HEK293 (cell line): ENCODE measurements at regions not wholly inside any gene's neighbourhood (a gene's known extent, or its start where the extent isn't known, plus 50 kb on each side); places are given as distances from the start of the nearest gene placed in this dataset.

ENCODE experiments used
- CTCF ChIA-PET: fragments of 350-600 bp; formaldehyde crosslinking; extraction: SDS; loops from one replicate; lab custom pipeline; 2021; ENCODE audit warnings: antibody characterized with exemption; lab: Yijun Ruan, JAX
- POLR2A ChIA-PET: fragments of 300-600 bp; formaldehyde crosslinking; extraction: SDS; loops from one replicate; lab custom pipeline; 2020; ENCODE audit warnings: antibody characterized with exemption, inconsistent platforms; lab: Yijun Ruan, JAX
- H3K27ac ChIP-seq: fragments of 200-500 bp; sonication (Bioruptor generic); 2 replicates; pipeline ENCODE4 v1.5.1; 2014; ENCODE audit warnings: low read depth, low read length, control low read depth, inconsistent platforms; ENCODE audit errors: extremely low read depth
- H3K36me3 ChIP-seq, 2 experiments: fragments of 200-500 bp in 1 of 2; sonication (Bioruptor generic) in 1 of 2; 1 replicate in 1 of 2; 2 replicates in 1 of 2; pipeline ENCODE4 v1.5.1; 2014 to 2017; ENCODE audit warnings: inconsistent platforms in 2 of 2, low read length in 2 of 2; ENCODE audit not compliant: control insufficient read depth in 2 of 2, insufficient read depth in 1 of 2
- H3K4me1 ChIP-seq: fragments of 200-500 bp; sonication (Bioruptor generic); 2 replicates; pipeline ENCODE4 v1.5.1; 2014; ENCODE audit warnings: mild to moderate bottlenecking, low read length, inconsistent platforms; ENCODE audit not compliant: control insufficient read depth, insufficient read depth
- H3K4me3 ChIP-seq: 2 replicates; pipeline ENCODE4 v1.5.1; 2011; ENCODE audit warnings: low read depth, mild to moderate bottlenecking, control low read depth, low read length, moderate library complexity
- H3K9me3 ChIP-seq: fragments of 200-500 bp; sonication (Bioruptor generic); 2 replicates; pipeline ENCODE4 v1.5.1; 2014; ENCODE audit warnings: low read depth, low read length, inconsistent platforms; ENCODE audit not compliant: control insufficient read depth, insufficient read depth
- BCL6B ChIP-seq: fragments of 450-650 bp; formaldehyde crosslinking; IDR thresholded peaks from 2 replicates; pipeline ENCODE4 v1.5.1; 2017; ENCODE audit warnings: missing biosample characterization, missing genetic modification characterization
- FEZF1 ChIP-seq: fragments of 450-650 bp; formaldehyde crosslinking; IDR thresholded peaks from 2 replicates; pipeline ENCODE4 v1.5.1; 2016; ENCODE audit warnings: missing biosample characterization, missing genetic modification characterization
- GFI1B ChIP-seq: fragments of 450-650 bp; formaldehyde crosslinking; IDR thresholded peaks from 2 replicates; pipeline ENCODE4 v1.5.1; 2016; ENCODE audit warnings: missing biosample characterization, missing genetic modification characterization
- MEIS1 ChIP-seq: sonication (generic); formaldehyde crosslinking; IDR thresholded peaks from 2 replicates; pipeline ENCODE4 v1.8.1; 2022; ENCODE audit warnings: missing genetic modification reagents, mild to moderate bottlenecking, borderline replicate concordance
- PBX3 ChIP-seq: sonication (generic); formaldehyde crosslinking; IDR thresholded peaks from 2 replicates; pipeline ENCODE4 v1.8.1; 2022; ENCODE audit warnings: mild to moderate bottlenecking, moderate library complexity, missing genetic modification reagents
- SP7 ChIP-seq: fragments of 450-650 bp; formaldehyde crosslinking; IDR thresholded peaks from 2 replicates; pipeline ENCODE4 v1.5.1; 2016; ENCODE audit warnings: missing biosample characterization, missing genetic modification characterization
- ZBTB20 ChIP-seq: fragments of 450-650 bp; formaldehyde crosslinking; IDR thresholded peaks from 2 replicates; pipeline ENCODE4 v1.5.1; 2016; ENCODE audit warnings: missing biosample characterization, missing genetic modification characterization
- ZBTB7A ChIP-seq: fragments of 450-650 bp; formaldehyde crosslinking; IDR thresholded peaks from 2 replicates; pipeline ENCODE4 v1.5.1; 2016; ENCODE audit warnings: low read depth, missing biosample characterization, missing genetic modification characterization
- ZBTB8A ChIP-seq: fragments of 450-650 bp; formaldehyde crosslinking; IDR thresholded peaks from 2 replicates; pipeline ENCODE4 v1.5.1; 2016; ENCODE audit warnings: missing biosample characterization, missing genetic modification characterization
- ZEB2 ChIP-seq: fragments of 450-650 bp; formaldehyde crosslinking; IDR thresholded peaks from 2 replicates; pipeline ENCODE4 v1.5.1; 2016; ENCODE audit warnings: missing biosample characterization, missing genetic modification characterization
- ZFHX2 ChIP-seq: fragments of 450-650 bp; formaldehyde crosslinking; conservative IDR thresholded peaks from 2 replicates; pipeline ENCODE4 v1.5.1; 2016; ENCODE audit warnings: missing biosample characterization, missing genetic modification characterization
- ZNF10 ChIP-seq: fragments of 450-650 bp; formaldehyde crosslinking; IDR thresholded peaks from 2 replicates; pipeline ENCODE4 v1.5.1; 2017; ENCODE audit warnings: missing biosample characterization, missing genetic modification characterization
- ZNF169 ChIP-seq: fragments of 450-650 bp; formaldehyde crosslinking; IDR thresholded peaks from 2 replicates; pipeline ENCODE4 v1.5.1; 2016; ENCODE audit warnings: missing biosample characterization, missing genetic modification characterization
- ZNF2 ChIP-seq: fragments of 450-650 bp; formaldehyde crosslinking; IDR thresholded peaks from 2 replicates; pipeline ENCODE4 v1.5.1; 2016; ENCODE audit warnings: missing biosample characterization, missing genetic modification characterization
- ZNF214 ChIP-seq: fragments of 450-650 bp; formaldehyde crosslinking; IDR thresholded peaks from 2 replicates; pipeline ENCODE4 v1.5.1; 2017; ENCODE audit warnings: missing biosample characterization, mild to moderate bottlenecking, missing genetic modification characterization, borderline replicate concordance
- ZNF223 ChIP-seq: fragments of 450-650 bp; formaldehyde crosslinking; IDR thresholded peaks from 2 replicates; pipeline ENCODE4 v1.5.1; 2016; ENCODE audit warnings: missing biosample characterization, missing genetic modification characterization
- ZNF274 ChIP-seq, 2 experiments: fragments of 200-500 bp in 1 of 2; fragments of 450-650 bp in 1 of 2; sonication (Bioruptor generic) in 1 of 2; formaldehyde crosslinking in 1 of 2; IDR thresholded peaks; 2 replicates each; pipeline versions ENCODE4 v1.5.1 to v1.6.1; 2014 to 2016; ENCODE audit warnings: borderline replicate concordance in 1 of 2, inconsistent platforms in 1 of 2, low read length in 1 of 2, missing biosample characterization in 1 of 2, missing genetic modification characterization in 1 of 2
- ZNF280C ChIP-seq: fragments of 450-650 bp; formaldehyde crosslinking; IDR thresholded peaks from 2 replicates; pipeline ENCODE4 v1.5.1; 2016; ENCODE audit warnings: missing biosample characterization, missing genetic modification characterization
- ZNF302 ChIP-seq: fragments of 450-650 bp; formaldehyde crosslinking; IDR thresholded peaks from 2 replicates; pipeline ENCODE4 v1.5.1; 2016; ENCODE audit warnings: missing biosample characterization, missing genetic modification characterization, low read depth
- ZNF350 ChIP-seq: fragments of 450-650 bp; formaldehyde crosslinking; IDR thresholded peaks from 2 replicates; pipeline ENCODE4 v1.5.0; 2017; ENCODE audit warnings: missing biosample characterization, mild to moderate bottlenecking, missing genetic modification characterization
- ZNF391 ChIP-seq: fragments of 450-650 bp; formaldehyde crosslinking; IDR thresholded peaks from 2 replicates; pipeline ENCODE4 v1.5.1; 2016; ENCODE audit warnings: low read depth, missing biosample characterization, missing genetic modification characterization, borderline replicate concordance
- ZNF521 ChIP-seq: fragments of 450-650 bp; formaldehyde crosslinking; IDR thresholded peaks from 2 replicates; pipeline ENCODE4 v1.5.1; 2017; ENCODE audit warnings: missing biosample characterization, mild to moderate bottlenecking, missing genetic modification characterization
- ZNF548 ChIP-seq: fragments of 450-650 bp; formaldehyde crosslinking; IDR thresholded peaks from 2 replicates; pipeline ENCODE4 v1.5.1; 2016; ENCODE audit warnings: missing biosample characterization, missing genetic modification characterization
- ZNF549 ChIP-seq: fragments of 450-650 bp; IDR thresholded peaks from 2 replicates; pipeline ENCODE4 v1.5.1; 2018; ENCODE audit warnings: missing biosample characterization, missing genetic modification characterization, mild to moderate bottlenecking, inconsistent platforms, moderate library complexity
- ZNF560 ChIP-seq: fragments of 450-650 bp; formaldehyde crosslinking; IDR thresholded peaks from 2 replicates; pipeline ENCODE4 v1.5.1; 2017; ENCODE audit warnings: missing biosample characterization, missing genetic modification characterization, borderline replicate concordance
- ZNF610 ChIP-seq: fragments of 450-650 bp; formaldehyde crosslinking; IDR thresholded peaks from 2 replicates; pipeline ENCODE4 v1.5.1; 2016; ENCODE audit warnings: missing biosample characterization, missing genetic modification characterization, borderline replicate concordance
- ZNF621 ChIP-seq: fragments of 450-650 bp; formaldehyde crosslinking; IDR thresholded peaks from 2 replicates; pipeline ENCODE4 v1.5.1; 2017; ENCODE audit warnings: missing biosample characterization, missing genetic modification characterization
- ZNF670 ChIP-seq: fragments of 450-650 bp; formaldehyde crosslinking; IDR thresholded peaks from 2 replicates; pipeline ENCODE4 v1.5.1; 2016; ENCODE audit warnings: missing biosample characterization, missing genetic modification characterization, low read depth
- ZNF701 ChIP-seq: fragments of 450-650 bp; formaldehyde crosslinking; IDR thresholded peaks from 2 replicates; pipeline ENCODE4 v1.5.1; 2016; ENCODE audit warnings: missing biosample characterization, missing genetic modification characterization
- ZNF843 ChIP-seq: fragments of 450-650 bp; formaldehyde crosslinking; IDR thresholded peaks from 2 replicates; pipeline ENCODE4 v1.5.1; 2016; ENCODE audit warnings: missing biosample characterization, missing genetic modification characterization
- TF ChIP-seq, protein P1 (sequence below): fragments of 450-650 bp; formaldehyde crosslinking; IDR thresholded peaks from 2 replicates; pipeline ENCODE4 v1.5.1; 2016; ENCODE audit warnings: missing biosample characterization, missing genetic modification characterization

- no peaks in the 10 kb centered on the region for H3K4me1 ChIP-seq
- no peak overlapping the region for H3K27ac ChIP-seq
- H3K9me3 ChIP-seq: no peaks in the 10 kb centered on the region
- H3K4me3 ChIP-seq: no peak overlapping the region
- no peaks in the 10 kb centered on the region for H3K36me3 ChIP-seq
- ChIA-PET POLR2A (no interaction called here), CTCF (no interaction called here)
- TF ChIP-seq ZFHX2 (tag by site-specific recombination) (no peak), ZNF2 (no peak), ZNF214 (tag by site-specific recombination) (no peak), BCL6B (tag by site-specific recombination) (no peak), ZNF280C (no peak), ZNF670 (tag by site-specific recombination) (no peak), ZNF274 (IDR thresholded peaks at IDR 0.05; ENCODE audit: low read length) (no peak), ZNF274 (tag by site-specific recombination; IDR thresholded peaks at IDR 0.05; ENCODE audit: borderline replicate concordance) (no peak), ZBTB8A (tag by site-specific recombination) (no peak), ZNF843 (tag by site-specific recombination) (no peak), MEIS1 (CRISPR knock-in tag) (no peak)
- TF ChIP-seq, protein P1, sequence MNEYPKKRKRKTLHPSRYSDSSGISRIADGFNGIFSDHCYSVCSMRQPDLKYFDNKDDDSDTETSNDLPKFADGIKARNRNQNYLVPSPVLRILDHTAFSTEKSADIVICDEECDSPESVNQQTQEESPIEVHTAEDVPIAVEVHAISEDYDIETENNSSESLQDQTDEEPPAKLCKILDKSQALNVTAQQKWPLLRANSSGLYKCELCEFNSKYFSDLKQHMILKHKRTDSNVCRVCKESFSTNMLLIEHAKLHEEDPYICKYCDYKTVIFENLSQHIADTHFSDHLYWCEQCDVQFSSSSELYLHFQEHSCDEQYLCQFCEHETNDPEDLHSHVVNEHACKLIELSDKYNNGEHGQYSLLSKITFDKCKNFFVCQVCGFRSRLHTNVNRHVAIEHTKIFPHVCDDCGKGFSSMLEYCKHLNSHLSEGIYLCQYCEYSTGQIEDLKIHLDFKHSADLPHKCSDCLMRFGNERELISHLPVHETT: no peak
Measured at GRCh38 chr1:5394111-5394510, 598.1 kb downstream of the NPHP4 start.

GRCh38 chr1:5393603-5394002 is 598.6 kb downstream of the NPHP4 start:
- no peaks in the 10 kb centered on the region for H3K36me3 ChIP-seq
- no peak overlapping the region for H3K27ac ChIP-seq
- H3K9me3 ChIP-seq: no peaks in the 10 kb centered on the region
- TF ChIP-seq ZNF549: no peak
- TF ChIP-seq ZBTB7A (tag by site-specific recombination): no peak
- TF ChIP-seq GFI1B: no peak
- no peak for TF ChIP-seq ZNF610
- no peak for TF ChIP-seq ZNF548 (tag by site-specific recombination)
- no peak for TF ChIP-seq ZNF350 (tag by site-specific recombination)
- TF ChIP-seq ZBTB20 (tag by site-specific recombination): no peak
- TF ChIP-seq SP7: no peak
- TF ChIP-seq ZNF560 (tag by site-specific recombination): no peak
- TF ChIP-seq ZNF223: no peak
- no peak for TF ChIP-seq ZNF621 (tag by site-specific recombination)
- no peak for TF ChIP-seq ZNF521 (tag by site-specific recombination)
- TF ChIP-seq ZNF701 (tag by site-specific recombination): no peak
- no peak for TF ChIP-seq ZNF302 (tag by site-specific recombination)
- TF ChIP-seq PBX3 (CRISPR knock-in tag): no peak
- TF ChIP-seq ZEB2: no peak
- no peak for TF ChIP-seq ZNF391
- no peak for TF ChIP-seq ZNF169 (tag by site-specific recombination)
- no peak for TF ChIP-seq ZNF10 (tag by site-specific recombination)
- TF ChIP-seq FEZF1 (tag by site-specific recombination): no peak
- H3K4me1 ChIP-seq: no peaks in the 10 kb centered on the region
- ChIA-PET POLR2A (no interaction called here), CTCF (no interaction called here)
- H3K4me3 ChIP-seq: no peak overlapping the region
